ENCODE measurements at regions not wholly inside any gene's neighbourhood (a gene's known extent, or its start where the extent isn't known, plus 50 kb on each side); places are given as distances from the start of the nearest gene placed in this dataset.

DNA sequence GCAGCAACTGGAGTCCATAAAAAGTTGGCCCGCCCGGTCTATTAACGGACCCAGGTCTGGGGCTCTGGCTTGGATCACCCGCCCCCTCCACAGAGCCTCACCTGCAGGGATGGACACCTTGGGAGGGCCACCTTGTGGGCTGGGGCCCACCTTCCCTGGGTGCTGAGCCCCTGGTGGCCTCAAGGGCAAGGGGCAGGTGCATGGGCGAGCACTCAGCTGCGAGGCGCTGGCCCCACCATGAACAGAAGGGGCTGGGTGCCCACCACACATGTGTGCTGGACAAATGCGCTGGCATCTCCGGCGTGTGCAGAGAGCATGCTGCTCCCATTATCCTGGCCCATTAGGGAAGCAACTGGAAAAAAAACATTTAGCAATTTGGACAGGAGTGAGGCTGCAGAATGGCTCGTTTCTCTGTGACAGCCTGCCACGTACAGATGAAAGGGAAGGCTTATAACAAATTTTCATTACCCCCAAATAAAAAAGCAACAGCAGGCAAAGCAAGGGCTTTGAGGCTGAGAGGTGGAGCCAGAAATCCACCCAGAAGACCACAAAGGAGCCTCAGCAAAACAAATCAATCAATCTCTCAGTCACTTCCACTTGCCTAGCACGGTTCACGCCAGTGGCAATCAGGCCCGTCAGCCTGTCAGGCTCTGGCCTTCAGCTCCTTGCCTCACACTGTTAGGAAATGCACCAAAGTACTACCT lies 253.1 kb upstream of the ZNF521 start:
- no peak for DNase-seq (ENCODE audit: low spot score)
- peaks cover 5% of the 10 kb centered on the region for H3K27me3 Mint-ChIP-seq (ENCODE audit: unreplicated experiment)
- no peak overlapping the region for H3K27ac Mint-ChIP-seq (ENCODE audit: unreplicated experiment)
- H3K4me1 Mint-ChIP-seq (ENCODE audit: unreplicated experiment), result no peaks in the 10 kb centered on the region
- no peak overlapping the region for H3K4me3 Mint-ChIP-seq (ENCODE audit: unreplicated experiment)
- no peaks in the 10 kb centered on the region for H3K36me3 Mint-ChIP-seq (ENCODE audit: low read depth, unreplicated experiment)
- no peaks in the 10 kb centered on the region for H3K9me3 Mint-ChIP-seq (ENCODE audit: unreplicated experiment)
- TF ChIP-seq, protein P1, sequence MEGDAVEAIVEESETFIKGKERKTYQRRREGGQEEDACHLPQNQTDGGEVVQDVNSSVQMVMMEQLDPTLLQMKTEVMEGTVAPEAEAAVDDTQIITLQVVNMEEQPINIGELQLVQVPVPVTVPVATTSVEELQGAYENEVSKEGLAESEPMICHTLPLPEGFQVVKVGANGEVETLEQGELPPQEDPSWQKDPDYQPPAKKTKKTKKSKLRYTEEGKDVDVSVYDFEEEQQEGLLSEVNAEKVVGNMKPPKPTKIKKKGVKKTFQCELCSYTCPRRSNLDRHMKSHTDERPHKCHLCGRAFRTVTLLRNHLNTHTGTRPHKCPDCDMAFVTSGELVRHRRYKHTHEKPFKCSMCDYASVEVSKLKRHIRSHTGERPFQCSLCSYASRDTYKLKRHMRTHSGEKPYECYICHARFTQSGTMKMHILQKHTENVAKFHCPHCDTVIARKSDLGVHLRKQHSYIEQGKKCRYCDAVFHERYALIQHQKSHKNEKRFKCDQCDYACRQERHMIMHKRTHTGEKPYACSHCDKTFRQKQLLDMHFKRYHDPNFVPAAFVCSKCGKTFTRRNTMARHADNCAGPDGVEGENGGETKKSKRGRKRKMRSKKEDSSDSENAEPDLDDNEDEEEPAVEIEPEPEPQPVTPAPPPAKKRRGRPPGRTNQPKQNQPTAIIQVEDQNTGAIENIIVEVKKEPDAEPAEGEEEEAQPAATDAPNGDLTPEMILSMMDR (IDR thresholded peaks at IDR 0.05; ENCODE audit: unreplicated experiment), result no peak

DNA sequence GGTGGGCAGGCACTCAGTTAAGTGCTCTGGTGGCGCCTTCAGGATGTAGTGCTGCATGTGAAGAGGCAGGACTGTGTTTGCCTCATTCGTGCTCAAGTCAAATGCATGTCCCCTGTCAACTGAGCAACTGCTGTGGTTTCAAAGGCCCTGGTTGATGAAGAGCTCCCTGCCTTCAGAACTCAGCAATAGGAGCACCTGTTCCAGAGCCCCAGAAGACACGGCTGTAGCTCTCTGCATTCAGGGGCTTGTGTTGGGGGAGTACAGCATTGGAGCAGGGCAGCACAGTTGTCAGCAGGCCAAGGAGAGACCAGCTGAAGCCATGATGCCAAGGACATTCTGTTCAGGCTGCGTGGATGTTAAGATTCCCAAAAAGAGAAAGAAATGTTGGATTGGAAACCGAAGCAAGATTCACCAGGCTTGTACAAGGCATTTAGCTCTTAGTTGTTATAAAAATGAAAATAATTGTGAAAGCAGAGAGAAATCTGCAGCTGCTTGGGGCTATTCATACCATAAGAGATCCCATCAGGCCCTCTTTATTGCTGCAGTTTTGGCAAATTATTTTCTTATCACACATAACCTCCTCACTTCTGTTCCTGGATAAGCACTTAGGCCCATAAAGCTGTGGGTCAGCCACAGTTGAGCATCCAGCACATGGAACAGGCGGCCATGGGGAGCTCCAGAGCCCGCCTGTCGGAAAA lies 252.4 kb upstream of the ZNF521 start:
- Mint-ChIP-seq H3K4me1 (ENCODE audit: unreplicated experiment) (no peaks in the 10 kb centered on the region), H3K4me3 (ENCODE audit: unreplicated experiment) (no peak overlapping the region), H3K27ac (ENCODE audit: unreplicated experiment) (no peak overlapping the region), H3K27me3 (ENCODE audit: unreplicated experiment) (peaks cover 5% of the 10 kb centered on the region), H3K9me3 (ENCODE audit: unreplicated experiment) (no peaks in the 10 kb centered on the region), H3K36me3 (ENCODE audit: low read depth, unreplicated experiment) (no peaks in the 10 kb centered on the region)
- TF ChIP-seq, protein P1 (IDR thresholded peaks at IDR 0.05; ENCODE audit: unreplicated experiment), result no peak
- DNase-seq (ENCODE audit: low spot score), result no peak

GRCh38 chr18:25599443-25599842 lies 247.5 kb upstream of the ZNF521 start:
- no peaks in the 10 kb centered on the region for H3K4me1 Mint-ChIP-seq (ENCODE audit: unreplicated experiment)
- TF ChIP-seq, protein P1 (IDR thresholded peaks at IDR 0.05; ENCODE audit: unreplicated experiment), result no peak

GRCh38 chr18:25597476-25597875 lies 245.5 kb upstream of the ZNF521 start:
- H3K36me3 Mint-ChIP-seq (ENCODE audit: low read depth, unreplicated experiment), result no peaks in the 10 kb centered on the region
- no peaks in the 10 kb centered on the region for H3K27me3 Mint-ChIP-seq (ENCODE audit: unreplicated experiment)
- no peak overlapping the region for H3K27ac Mint-ChIP-seq (ENCODE audit: unreplicated experiment)
- no peak overlapping the region for H3K4me3 Mint-ChIP-seq (ENCODE audit: unreplicated experiment)
- no peaks in the 10 kb centered on the region for H3K9me3 Mint-ChIP-seq (ENCODE audit: unreplicated experiment)
- TF ChIP-seq, protein P1 (IDR thresholded peaks at IDR 0.05; ENCODE audit: unreplicated experiment), result no peak
- H3K4me1 Mint-ChIP-seq (ENCODE audit: unreplicated experiment), result no peaks in the 10 kb centered on the region
- DNase-seq (ENCODE audit: low spot score), result no peak

More at GRCh38 chr18:25599443-25599842, 247.5 kb upstream of the ZNF521 start:
- no peaks in the 10 kb centered on the region for H3K36me3 Mint-ChIP-seq (ENCODE audit: low read depth, unreplicated experiment)
- H3K9me3 Mint-ChIP-seq (ENCODE audit: unreplicated experiment), result no peaks in the 10 kb centered on the region
- no peak overlapping the region for H3K4me3 Mint-ChIP-seq (ENCODE audit: unreplicated experiment)
- no peak for DNase-seq (ENCODE audit: low spot score)
- no peaks in the 10 kb centered on the region for H3K27me3 Mint-ChIP-seq (ENCODE audit: unreplicated experiment)
- H3K27ac Mint-ChIP-seq (ENCODE audit: unreplicated experiment), result no peak overlapping the region
